Natural killer cell (primary cell): ENCODE measurements at regions not wholly inside any gene's neighbourhood (a gene's known extent, or its start where the extent isn't known, plus 50 kb on each side); places are given as distances from the start of the nearest gene placed in this dataset.
"Not testable (repeated sequence)": the region's sequence is repeated elsewhere in the genome, so short reads cannot be mapped to it uniquely, and the experiment has no call there.

Experiments
- ATAC-seq, 3 donors: fragments of 150-1000 bp in 2 of 3; fragments of 200-7000 bp in 1 of 3; cut with Tn5 transposase; 1 replicate in 1 of 3; 2 replicates in 2 of 3; pipeline ENCODE4 v1.10.0; 2021; ENCODE audit warnings: mild to moderate bottlenecking in 2 of 3, moderate library complexity in 2 of 3
- DNase-seq, 2 donors: peaks; one replicate each; pipeline versions ENCODE4 v3.0.0 to v3.0.0-alpha.2; 2013 to 2021; ENCODE audit warnings: mixed read lengths in 1 of 2
- H3K27ac ChIP-seq: one replicate; pipeline ENCODE4 v1.5.1; 2013; ENCODE audit warnings: mild to moderate bottlenecking, low read length
- H3K27me3 ChIP-seq: one replicate; pipeline ENCODE4 v1.6.1; 2013; ENCODE audit warnings: low read length; ENCODE audit not compliant: control insufficient read depth, insufficient read depth
- H3K36me3 ChIP-seq: one replicate; pipeline ENCODE4 v1.6.1; 2013; ENCODE audit warnings: low read length; ENCODE audit not compliant: control insufficient read depth, insufficient read depth
- H3K4me1 ChIP-seq: one replicate; pipeline ENCODE4 v1.6.1; 2013; ENCODE audit warnings: low read length; ENCODE audit not compliant: control insufficient read depth, insufficient read depth
- H3K4me3 ChIP-seq: one replicate; pipeline ENCODE4 v1.5.1; 2013; ENCODE audit warnings: low read length
- H3K9me3 ChIP-seq: one replicate; pipeline ENCODE4 v1.6.1; 2013; ENCODE audit warnings: low read length; ENCODE audit not compliant: control insufficient read depth, insufficient read depth
- H3K27ac Mint-ChIP-seq, 2 donors: one replicate each; pipeline ENCODE4 v1.8.0; 2022; ENCODE audit warnings: mild to moderate bottlenecking in 2 of 2, mixed read lengths in 2 of 2, moderate library complexity in 1 of 2
- H3K27me3 Mint-ChIP-seq, 2 donors: one replicate each; pipeline ENCODE4 v1.8.0; 2022; ENCODE audit warnings: low read depth in 2 of 2, mixed read lengths in 2 of 2
- H3K36me3 Mint-ChIP-seq: one replicate; pipeline ENCODE4 v1.8.0; 2022; ENCODE audit warnings: mixed read lengths
- H3K4me1 Mint-ChIP-seq, 2 donors: one replicate each; pipeline ENCODE4 v1.8.0; 2022; ENCODE audit warnings: mixed read lengths in 2 of 2
- H3K4me3 Mint-ChIP-seq: one replicate; pipeline ENCODE4 v1.8.0; 2022; ENCODE audit warnings: mild to moderate bottlenecking, moderate library complexity, mixed read lengths
- H3K9me3 Mint-ChIP-seq, 2 donors: one replicate each; pipeline ENCODE4 v1.8.0; 2022; ENCODE audit warnings: mixed read lengths in 2 of 2
- CTCF ChIP-seq: fragments of 200-600 bp; IDR thresholded peaks from one replicate; pipeline ENCODE4 v1.8.0; 2022; ENCODE audit warnings: antibody characterized with exemption
- WGBS: methylation state at CpG from one replicate; pipeline ENCODE4 v1.1.7; 2013; ENCODE audit warnings: missing lambda C conversion rate; ENCODE audit not compliant: insufficient coverage; 5-methylcytosine and 5-hydroxymethylcytosine counted together
- intact Hi-C: fragments of 100-400 bp; cut with micrococcal nuclease; formaldehyde crosslinking; loops from one replicate; pipeline ENCODE4 v1.14.2; 2022

- Mint-ChIP-seq H3K27ac (no peak overlapping the region), H3K36me3 (no peaks in the 10 kb centered on the region), H3K27me3 (no peaks in the 10 kb centered on the region), H3K9me3 (peaks cover 13 to 16% of the 10 kb centered on the region in 2 donors), H3K4me3 (no peak overlapping the region), H3K4me1 (no peaks in the 10 kb centered on the region)
- H3K9me3 ChIP-seq = peaks cover 3% of the 10 kb centered on the region
- H3K4me1 ChIP-seq = no peaks in the 10 kb centered on the region
- intact Hi-C loops = no loop called here
- 80% methylated on average over 1 of the region's 1 CpG for WGBS
- H3K36me3 ChIP-seq = no peaks in the 10 kb centered on the region
- no peak for ATAC-seq
- no peak overlapping the region for H3K27ac ChIP-seq
- no peaks in the 10 kb centered on the region for H3K27me3 ChIP-seq
- H3K4me3 ChIP-seq = no peak overlapping the region
- TF ChIP-seq CTCF = no peak
- no peak for DNase-seq
These were observed 188.5 kb upstream of the SYT10 start for GRCh38 chr12:33628087-33628486.

GRCh38 chr12:33634544-33634943, 194.9 kb upstream of the SYT10 start:
- Histone ChIP-seq H3K27ac (no peak overlapping the region), H3K36me3 (no peaks in the 10 kb centered on the region), H3K4me3 (no peak overlapping the region), H3K4me1 (no peaks in the 10 kb centered on the region), H3K27me3 (no peaks in the 10 kb centered on the region), H3K9me3 (no peaks in the 10 kb centered on the region)
- TF ChIP-seq CTCF = no peak
- WGBS = no CpG with 5 or more reads among the region's 3 CpGs
- DNase-seq = no peak
- Mint-ChIP-seq H3K4me1 (no peaks in the 10 kb centered on the region), H3K27me3 (no peaks in the 10 kb centered on the region), H3K36me3 (no peaks in the 10 kb centered on the region), H3K27ac (no peak overlapping the region), H3K9me3 (peaks cover 15 to 18% of the 10 kb centered on the region in 2 donors), H3K4me3 (no peak overlapping the region)
- no peak for ATAC-seq
- intact Hi-C loops = no loop called here

- WGBS = 100% methylated on average over 2 of the region's 6 CpGs
- ATAC-seq, H3K4me1 ChIP-seq, H3K27ac Mint-ChIP-seq, H3K9me3 ChIP-seq, DNase-seq, H3K27me3 ChIP-seq, H3K36me3 Mint-ChIP-seq, H3K27ac ChIP-seq, H3K27me3 Mint-ChIP-seq, H3K4me3 Mint-ChIP-seq, H3K36me3 ChIP-seq, intact Hi-C loops, H3K4me1 Mint-ChIP-seq, H3K4me3 ChIP-seq: not testable (repeated sequence)
- H3K9me3 Mint-ChIP-seq = peaks cover 15 to 16% of the 10 kb centered on the region in 2 donors
These were observed 197.3 kb upstream of the SYT10 start for GRCh38 chr12:33636930-33637329.

- Mint-ChIP-seq H3K27ac (no peak overlapping the region), H3K36me3 (no peaks in the 10 kb centered on the region), H3K4me1 (no peaks in the 10 kb centered on the region), H3K27me3 (no peaks in the 10 kb centered on the region), H3K4me3 (no peak overlapping the region), H3K9me3 (peaks cover 12% of the 10 kb centered on the region in 2 donors)
- WGBS = no CpG with 5 or more reads among the region's 2 CpGs
- Histone ChIP-seq H3K27me3 (no peaks in the 10 kb centered on the region), H3K27ac (no peak overlapping the region), H3K4me3 (no peak overlapping the region), H3K36me3 (no peaks in the 10 kb centered on the region), H3K4me1 (no peaks in the 10 kb centered on the region), H3K9me3 (no peaks in the 10 kb centered on the region)
- no peak for TF ChIP-seq CTCF
- DNase-seq = no peak
- no peak for ATAC-seq
- intact Hi-C loops = no loop called here
These were observed 200.4 kb upstream of the SYT10 start for GRCh38 chr12:33639975-33640374.
